Bronchial epithelial cell (primary cell): ENCODE measurements at regions not wholly inside any gene's neighbourhood (a gene's known extent, or its start where the extent isn't known, plus 50 kb on each side); places are given as distances from the start of the nearest gene placed in this dataset.

Experiments
- DNase-seq: peaks from one replicate; pipeline ENCODE4 v3.0.0-alpha.2; 2010; ENCODE audit warnings: low read depth
- FAIRE-seq: peaks from 2 replicates; lab custom pipeline; 2011; peaks lifted over from hg19 to GRCh38; lab: Jason Lieb, UNC
- H3K27me3 ChIP-seq: 2 replicates; pipeline ENCODE4 v1.5.1; 2011; ENCODE audit warnings: low read length; ENCODE audit not compliant: control insufficient read depth, insufficient read depth
- H3K36me3 ChIP-seq: 2 replicates; pipeline ENCODE4 v1.5.1; 2011; ENCODE audit warnings: low read length; ENCODE audit not compliant: control insufficient read depth, insufficient read depth
- H3K4me3 ChIP-seq: 2 replicates; pipeline ENCODE4 v1.5.1; 2011; ENCODE audit warnings: mild to moderate bottlenecking, low read depth, low read length, control low read depth
- CTCF ChIP-seq: IDR thresholded peaks from 2 replicates; pipeline ENCODE4 v1.5.1; 2011; ENCODE audit warnings: mild to moderate bottlenecking, moderate library complexity, low read length, control low read depth, inconsistent platforms; ENCODE audit not compliant: insufficient read depth, severe bottlenecking

- no peak for FAIRE-seq
- Histone ChIP-seq H3K36me3 (no peaks in the 10 kb centered on the region), H3K4me3 (no peak overlapping the region), H3K27me3 (no peaks in the 10 kb centered on the region)
- DNase-seq = no peak
- TF ChIP-seq CTCF = no peak
Measured at GRCh38 chr18:47404845-47405244, 153.4 kb upstream of the SKOR2 start.

GRCh38 chr18:47403949-47404348 is 152.5 kb upstream of the SKOR2 start:
- Histone ChIP-seq H3K27me3 (no peaks in the 10 kb centered on the region), H3K4me3 (no peak overlapping the region), H3K36me3 (no peaks in the 10 kb centered on the region)
- FAIRE-seq = no peak
- no peak for DNase-seq
- no peak for TF ChIP-seq CTCF

GRCh38 chr18:47403317-47403716 is 151.9 kb upstream of the SKOR2 start:
- FAIRE-seq = peak; percentile 36
- TF ChIP-seq CTCF = no peak

GRCh38 chr18:47399475-47399874 is 148.0 kb upstream of the SKOR2 start:
- no peak for TF ChIP-seq CTCF
- no peak for DNase-seq
- Histone ChIP-seq H3K4me3 (no peak overlapping the region), H3K27me3 (no peaks in the 10 kb centered on the region), H3K36me3 (no peaks in the 10 kb centered on the region)
- peak; percentile 23 for FAIRE-seq

More at GRCh38 chr18:47403317-47403716, 151.9 kb upstream of the SKOR2 start:
- Histone ChIP-seq H3K27me3 (no peaks in the 10 kb centered on the region), H3K4me3 (no peak overlapping the region), H3K36me3 (no peaks in the 10 kb centered on the region)
- DNase-seq = no peak

GRCh38 chr18:47397671-47398319 is 146.3 kb upstream of the SKOR2 start:
- no peak for DNase-seq
- H3K4me3 ChIP-seq = no peak overlapping the region
- no peaks in the 10 kb centered on the region for H3K27me3 ChIP-seq
- no peak for TF ChIP-seq CTCF
- no peak for FAIRE-seq
- no peaks in the 10 kb centered on the region for H3K36me3 ChIP-seq

GRCh38 chr18:47391665-47392064 is 140.2 kb upstream of the SKOR2 start:
- FAIRE-seq (no peak), DNase-seq (no peak)
- H3K27me3 ChIP-seq = no peaks in the 10 kb centered on the region
- no peak overlapping the region for H3K4me3 ChIP-seq
- no peak for TF ChIP-seq CTCF
- H3K36me3 ChIP-seq = no peaks in the 10 kb centered on the region
